Neural cell (in vitro differentiated cells): ENCODE measurements at regions not wholly inside any gene's neighbourhood (a gene's known extent, or its start where the extent isn't known, plus 50 kb on each side); places are given as distances from the start of the nearest gene placed in this dataset.

Experiments
- CTCF ChIP-seq: fragments of 450-650 bp; IDR thresholded peaks from 2 replicates; pipeline ENCODE4 v1.5.1; 2014; ENCODE audit warnings: antibody characterized with exemption, mild to moderate bottlenecking, moderate library complexity; ENCODE audit not compliant: poor library complexity, severe bottlenecking
- EZH2 ChIP-seq: fragments of 200-600, 300-800 bp; shearing (Covaris generic), sonication (generic); IDR thresholded peaks from 2 replicates; pipeline ENCODE4 v1.6.1; 2014; ENCODE audit warnings: antibody characterized with exemption, low read length, borderline replicate concordance, mild to moderate bottlenecking; ENCODE audit not compliant: insufficient read depth, poor library complexity, severe bottlenecking
- POLR2AphosphoS5 ChIP-seq: IDR thresholded peaks from 2 replicates; pipeline ENCODE4 v1.6.1; 2012
- REST ChIP-seq: IDR thresholded peaks from 2 replicates; pipeline ENCODE4 v1.6.1; 2012; ENCODE audit warnings: borderline replicate concordance
- TAF1 ChIP-seq: IDR thresholded peaks from 2 replicates; pipeline ENCODE4 v1.6.1; 2012; ENCODE audit warnings: low read depth

GRCh38 chr10:90226517-90226916, 525.1 kb downstream of the KIF20B start:
- TF ChIP-seq CTCF, result no peak
- no peak for TF ChIP-seq EZH2
- no peak for TF ChIP-seq TAF1
- no peak for TF ChIP-seq REST
- no peak for TF ChIP-seq POLR2AphosphoS5
